HUES48 (cell line): ENCODE measurements at regions not wholly inside any gene's neighbourhood (a gene's known extent, or its start where the extent isn't known, plus 50 kb on each side); places are given as distances from the start of the nearest gene placed in this dataset.

ENCODE experiments used
- H3K27ac ChIP-seq: one replicate; pipeline ENCODE4 v1.7.0; 2013; ENCODE audit warnings: low read depth, low read length, inconsistent platforms
- H3K27me3 ChIP-seq: 2 replicates; pipeline ENCODE4 v1.6.1; 2013; ENCODE audit warnings: mild to moderate bottlenecking, low read length; ENCODE audit not compliant: control insufficient read depth, insufficient read depth
- H3K36me3 ChIP-seq: 2 replicates; pipeline ENCODE4 v1.6.1; 2013; ENCODE audit warnings: low read length; ENCODE audit not compliant: control insufficient read depth, insufficient read depth
- H3K4me1 ChIP-seq: 2 replicates; pipeline ENCODE4 v1.6.1; 2013; ENCODE audit warnings: mild to moderate bottlenecking, low read length; ENCODE audit not compliant: control insufficient read depth, insufficient read depth
- H3K4me3 ChIP-seq: 2 replicates; pipeline ENCODE4 v1.5.1; 2013; ENCODE audit warnings: mild to moderate bottlenecking, low read depth, low read length
- H3K9ac ChIP-seq: 2 replicates; pipeline ENCODE4 v1.6.1; 2013; ENCODE audit warnings: mild to moderate bottlenecking, low read depth, low read length, moderate library complexity
- H3K9me3 ChIP-seq: 2 replicates; pipeline ENCODE4 v1.6.1; 2013; ENCODE audit warnings: low read length; ENCODE audit not compliant: control insufficient read depth, insufficient read depth

- no peak overlapping the region for H3K9ac ChIP-seq
These were observed 204.6 kb downstream of the BTG1 start for GRCh38 chr12:91940826-91941570.

GRCh38 chr12:91940322-91940721 lies 205.3 kb downstream of the BTG1 start:
- no peaks in the 10 kb centered on the region for H3K4me1 ChIP-seq
- no peaks in the 10 kb centered on the region for H3K9me3 ChIP-seq
- no peak overlapping the region for H3K4me3 ChIP-seq
- no peak overlapping the region for H3K9ac ChIP-seq
- H3K27me3 ChIP-seq, result no peaks in the 10 kb centered on the region
- no peak overlapping the region for H3K27ac ChIP-seq
- no peaks in the 10 kb centered on the region for H3K36me3 ChIP-seq

More at GRCh38 chr12:91940826-91941570, 204.6 kb downstream of the BTG1 start:
- Histone ChIP-seq H3K27ac (no peak overlapping the region), H3K4me1 (no peaks in the 10 kb centered on the region), H3K4me3 (no peak overlapping the region), H3K36me3 (no peaks in the 10 kb centered on the region), H3K27me3 (no peaks in the 10 kb centered on the region), H3K9me3 (no peaks in the 10 kb centered on the region)

- Histone ChIP-seq H3K4me3 (no peak overlapping the region), H3K4me1 (no peaks in the 10 kb centered on the region)
These were observed 207.9 kb downstream of the BTG1 start for GRCh38 chr12:91937706-91938105.

GRCh38 chr12:91937009-91937408 lies 208.6 kb downstream of the BTG1 start:
- no peak overlapping the region for H3K4me3 ChIP-seq
- no peaks in the 10 kb centered on the region for H3K4me1 ChIP-seq
- no peak overlapping the region for H3K27ac ChIP-seq
- no peak overlapping the region for H3K9ac ChIP-seq
- H3K36me3 ChIP-seq, result no peaks in the 10 kb centered on the region
- H3K9me3 ChIP-seq, result no peaks in the 10 kb centered on the region
- no peaks in the 10 kb centered on the region for H3K27me3 ChIP-seq

More at GRCh38 chr12:91937706-91938105, 207.9 kb downstream of the BTG1 start:
- Histone ChIP-seq H3K27ac (no peak overlapping the region), H3K27me3 (no peaks in the 10 kb centered on the region), H3K9me3 (no peaks in the 10 kb centered on the region), H3K36me3 (no peaks in the 10 kb centered on the region), H3K9ac (no peak overlapping the region)

- H3K9me3 ChIP-seq, result no peaks in the 10 kb centered on the region
- no peaks in the 10 kb centered on the region for H3K36me3 ChIP-seq
- H3K4me3 ChIP-seq, result no peak overlapping the region
- no peaks in the 10 kb centered on the region for H3K4me1 ChIP-seq
- H3K27ac ChIP-seq, result no peak overlapping the region
- no peak overlapping the region for H3K9ac ChIP-seq
- no peaks in the 10 kb centered on the region for H3K27me3 ChIP-seq
These were observed 210.3 kb downstream of the BTG1 start for GRCh38 chr12:91935296-91935695.

- no peaks in the 10 kb centered on the region for H3K9me3 ChIP-seq
- no peaks in the 10 kb centered on the region for H3K36me3 ChIP-seq
- no peak overlapping the region for H3K9ac ChIP-seq
- no peaks in the 10 kb centered on the region for H3K4me1 ChIP-seq
- no peak overlapping the region for H3K4me3 ChIP-seq
- no peaks in the 10 kb centered on the region for H3K27me3 ChIP-seq
- no peak overlapping the region for H3K27ac ChIP-seq
These were observed 214.5 kb downstream of the BTG1 start for GRCh38 chr12:91931111-91931510.

- no peaks in the 10 kb centered on the region for H3K4me1 ChIP-seq
- H3K9ac ChIP-seq, result no peak overlapping the region
- H3K27me3 ChIP-seq, result no peaks in the 10 kb centered on the region
- H3K27ac ChIP-seq, result no peak overlapping the region
- no peaks in the 10 kb centered on the region for H3K9me3 ChIP-seq
- H3K36me3 ChIP-seq, result no peaks in the 10 kb centered on the region
- no peak overlapping the region for H3K4me3 ChIP-seq
These were observed 217.1 kb downstream of the BTG1 start for GRCh38 chr12:91928501-91928900.

- H3K4me3 ChIP-seq, result no peak overlapping the region
- H3K36me3 ChIP-seq, result no peaks in the 10 kb centered on the region
- H3K27me3 ChIP-seq, result no peaks in the 10 kb centered on the region
- H3K4me1 ChIP-seq, result no peaks in the 10 kb centered on the region
- no peak overlapping the region for H3K9ac ChIP-seq
- H3K27ac ChIP-seq, result no peak overlapping the region
- no peaks in the 10 kb centered on the region for H3K9me3 ChIP-seq
These were observed 218.8 kb downstream of the BTG1 start for GRCh38 chr12:91926848-91927247.

GRCh38 chr12:91924827-91925226 lies 220.8 kb downstream of the BTG1 start:
- H3K36me3 ChIP-seq, result no peaks in the 10 kb centered on the region
- no peaks in the 10 kb centered on the region; the same call in 1 of the 2 replicates for H3K4me1 ChIP-seq
- H3K27me3 ChIP-seq, result no peaks in the 10 kb centered on the region
- no peak overlapping the region for H3K4me3 ChIP-seq
- H3K9me3 ChIP-seq, result no peaks in the 10 kb centered on the region
- no peak overlapping the region for H3K9ac ChIP-seq
- H3K27ac ChIP-seq, result no peak overlapping the region

GRCh38 chr12:91923864-91924263 lies 221.8 kb downstream of the BTG1 start:
- no peaks in the 10 kb centered on the region; the same call in 1 of the 2 replicates for H3K4me1 ChIP-seq

GRCh38 chr12:91922674-91923073 lies 223.0 kb downstream of the BTG1 start:
- no peaks in the 10 kb centered on the region for H3K36me3 ChIP-seq
- H3K9ac ChIP-seq, result no peak overlapping the region
- no peaks in the 10 kb centered on the region for H3K9me3 ChIP-seq
- no peaks in the 10 kb centered on the region; the same call in 1 of the 2 replicates for H3K4me1 ChIP-seq
- no peaks in the 10 kb centered on the region for H3K27me3 ChIP-seq
- H3K27ac ChIP-seq, result no peak overlapping the region
- no peak overlapping the region for H3K4me3 ChIP-seq

More at GRCh38 chr12:91923864-91924263, 221.8 kb downstream of the BTG1 start:
- no peak overlapping the region for H3K9ac ChIP-seq
- H3K36me3 ChIP-seq, result no peaks in the 10 kb centered on the region
- H3K27me3 ChIP-seq, result no peaks in the 10 kb centered on the region
- H3K9me3 ChIP-seq, result no peaks in the 10 kb centered on the region
- H3K27ac ChIP-seq, result no peak overlapping the region
- no peak overlapping the region for H3K4me3 ChIP-seq
